HepG2 (cell line): ENCODE measurements at regions not wholly inside any gene's neighbourhood (a gene's known extent, or its start where the extent isn't known, plus 50 kb on each side); places are given as distances from the start of the nearest gene placed in this dataset.

ENCODE experiments used
- ATAC-seq: fragments of 200-7000 bp; cut with Tn5 transposase; 3 replicates; pipeline ENCODE4 v1.9.1; 2020; ENCODE audit warnings: mild to moderate bottlenecking, moderate library complexity
- BruUV-seq: library from RNA; stranded (reverse); fragments of 400-500 nt; replicated peaks from 2 replicates; lab custom pipeline; 2021; lab: Mats Ljungman, UMichigan
- CTCF ChIA-PET: fragments of 300-600 bp; formaldehyde crosslinking; extraction: SDS; loops from one replicate; lab custom pipeline; 2021; ENCODE audit warnings: low total read pairs, inconsistent platforms, low intra/inter-chr PET ratio; lab: Yijun Ruan, JAX
- POLR2A ChIA-PET: fragments of 350-600 bp; sonication (Branson Sonifier 250); formaldehyde crosslinking; loops from one replicate; lab custom pipeline; 2020; ENCODE audit warnings: antibody characterized with exemption, inconsistent platforms; lab: Yijun Ruan, JAX
- DNase-seq: peaks from one replicate; pipeline ENCODE4 v3.0.0-alpha.2; 2015; ENCODE audit warnings: low spot score
- FAIRE-seq: peaks from 3 replicates; lab custom pipeline; 2011; peaks lifted over from hg19 to GRCh38; lab: Jason Lieb, UNC
- H2AFZ ChIP-seq: one replicate; pipeline ENCODE4 v1.6.1; 2011; ENCODE audit warnings: low read length, inconsistent platforms
- H3K27ac ChIP-seq: fragments of 300-600 bp; 3 replicates; pipeline ENCODE4 v1.8.0; 2011; ENCODE audit warnings: mixed run types, mild to moderate bottlenecking, mixed read lengths, low read length, inconsistent platforms; ENCODE audit not compliant: insufficient read depth; ENCODE audit errors: extremely low read length
- H3K27me3 ChIP-seq, 2 experiments: fragments of 200-600 bp in 1 of 2; 2 replicates in 1 of 2; 3 replicates in 1 of 2; pipeline versions ENCODE4 v1.6.0 to v1.8.0; 2011; ENCODE audit warnings: low read length in 2 of 2, mild to moderate bottlenecking in 2 of 2, moderate library complexity in 2 of 2, inconsistent platforms in 1 of 2; ENCODE audit not compliant: insufficient read depth in 2 of 2, control insufficient read depth in 1 of 2
- H3K36me3 ChIP-seq, 2 experiments: fragments of 200-600 bp in 1 of 2; replicated peaks in 1 of 2; 2 replicates in 1 of 2; 3 replicates in 1 of 2; pipeline versions ENCODE4 v1.5.1 to v1.8.0; 2011; ENCODE audit warnings: low read length in 2 of 2, inconsistent platforms in 1 of 2; ENCODE audit not compliant: insufficient read depth in 2 of 2, control insufficient read depth in 1 of 2
- H3K4me1 ChIP-seq: 2 replicates; pipeline ENCODE4 v1.5.1; 2012; ENCODE audit warnings: low read length, inconsistent platforms; ENCODE audit not compliant: insufficient read depth
- H3K4me2 ChIP-seq: 2 replicates; pipeline ENCODE4 v1.6.0; 2011; ENCODE audit warnings: low read depth, low read length, inconsistent platforms
- H3K4me3 ChIP-seq, 3 experiments: fragments of 200-600 bp in 1 of 3; sonication (generic), shearing (Covaris generic) in 1 of 3; replicated peaks in 1 of 3; 2 replicates each; pipeline ENCODE4 v1.5.1; 2011 to 2016; ENCODE audit warnings: low read length in 3 of 3, inconsistent platforms in 2 of 3, low read depth in 2 of 3, mild to moderate bottlenecking in 2 of 3, control low read depth in 1 of 3, mixed read lengths in 1 of 3; ENCODE audit not compliant: insufficient read depth in 1 of 3
- H3K79me2 ChIP-seq: one replicate; pipeline ENCODE4 v1.6.1; 2011; ENCODE audit warnings: low read length, inconsistent platforms; ENCODE audit not compliant: insufficient read depth
- H3K9ac ChIP-seq: 2 replicates; pipeline ENCODE4 v1.6.0; 2011; ENCODE audit warnings: mild to moderate bottlenecking, low read depth, low read length, inconsistent platforms; ENCODE audit not compliant: insufficient read depth
- H3K9me3 ChIP-seq: 2 replicates; pipeline ENCODE4 v1.5.1; 2012; ENCODE audit warnings: mild to moderate bottlenecking, low read length
- H4K20me1 ChIP-seq: 2 replicates; pipeline ENCODE4 v1.6.0; 2011; ENCODE audit warnings: inconsistent platforms, mild to moderate bottlenecking, low read length, moderate library complexity; ENCODE audit not compliant: insufficient read depth
- ARHGAP35 ChIP-seq: sonication (generic); formaldehyde crosslinking; IDR thresholded peaks from 2 replicates; pipeline ENCODE4 v1.9.0; 2022; ENCODE audit warnings: mild to moderate bottlenecking, inconsistent platforms, moderate library complexity, missing genetic modification reagents, borderline replicate concordance
- ATAD3A ChIP-seq: sonication (generic); formaldehyde crosslinking; IDR thresholded peaks from 2 replicates; pipeline ENCODE4 v1.4.0; 2020; ENCODE audit warnings: missing genetic modification reagents
- ATF7 ChIP-seq, 2 experiments: fragments of 450-650 bp in 1 of 2; sonication (generic) in 1 of 2; formaldehyde crosslinking in 1 of 2; IDR thresholded peaks; 2 replicates each; pipeline versions ENCODE4 v1.4.0 to v1.6.1; 2016 to 2020; ENCODE audit warnings: antibody characterized with exemption in 1 of 2, mild to moderate bottlenecking in 1 of 2, missing genetic modification reagents in 1 of 2
- CREB1 ChIP-seq, 2 experiments: fragments of 450-650 bp in 1 of 2; IDR thresholded peaks; 2 replicates each; pipeline ENCODE4 v1.6.1; 2016 to 2017; ENCODE audit warnings: control low read depth in 1 of 2, mild to moderate bottlenecking in 1 of 2, missing compliant biosample characterization in 1 of 2, missing genetic modification characterization in 1 of 2
- EP300 ChIP-seq, 3 experiments: sonication (generic) in 1 of 3; formaldehyde crosslinking in 1 of 3; IDR thresholded peaks; 2 replicates each; pipeline versions ENCODE4 v1.5.1 to v1.6.1; 2011 to 2020; ENCODE audit warnings: low read depth in 2 of 3, low read length in 2 of 3, borderline replicate concordance in 1 of 3, improper control_type of control experiment in 1 of 3, mild to moderate bottlenecking in 1 of 3, missing genetic modification reagents in 1 of 3, moderate library complexity in 1 of 3
- GATAD2A ChIP-seq: IDR thresholded peaks from 2 replicates; pipeline ENCODE4 v1.6.1; 2016
- ISL2 ChIP-seq: sonication (generic); formaldehyde crosslinking; IDR thresholded peaks from 2 replicates; pipeline ENCODE4 v1.5.0; 2020; ENCODE audit warnings: missing genetic modification reagents
- RFX3 ChIP-seq: IDR thresholded peaks from 2 replicates; pipeline ENCODE4 v1.6.1; 2016; ENCODE audit warnings: missing biosample characterization, missing genetic modification reagents
- SAP130 ChIP-seq: IDR thresholded peaks from 2 replicates; pipeline ENCODE4 v1.6.1; 2016; ENCODE audit warnings: low read depth
- ZBTB1 ChIP-seq: sonication (generic); formaldehyde crosslinking; IDR thresholded peaks from 2 replicates; pipeline ENCODE4 v1.4.0; 2020; ENCODE audit warnings: missing genetic modification reagents, borderline replicate concordance
- ZNF44 ChIP-seq: sonication (generic); formaldehyde crosslinking; IDR thresholded peaks from 2 replicates; pipeline ENCODE4 v1.5.1; 2020; ENCODE audit warnings: mild to moderate bottlenecking, missing genetic modification reagents
- ZNF546 ChIP-seq: sonication (generic); formaldehyde crosslinking; conservative IDR thresholded peaks from 2 replicates; pipeline ENCODE4 v1.8.1; 2023; ENCODE audit warnings: mild to moderate bottlenecking, missing genetic modification reagents
- WGBS: methylation state at CpG from one replicate; pipeline ENCODE4 v1.1.6; 2017; ENCODE audit warnings: low lambda C conversion rate; 5-methylcytosine and 5-hydroxymethylcytosine counted together
- in situ Hi-C: cut with HindIII; loops from 2 replicates; pipeline ENCODE4 v1.10.0; 2017; ENCODE audit warnings: low pct_unique_long_range_greater_than_20kb; ENCODE audit not compliant: extremely low pct_ligation_motif_present
- intact Hi-C: fragments of 100-400 bp; cut with micrococcal nuclease; formaldehyde crosslinking; loops from one replicate; pipeline ENCODE4 v1.10.0; 2022; ENCODE audit not compliant: unreplicated experiment
- TF ChIP-seq, protein P1 (sequence below): sonication (generic); formaldehyde crosslinking; IDR thresholded peaks from 2 replicates; pipeline ENCODE4 v1.4.0; 2020; ENCODE audit warnings: mild to moderate bottlenecking, missing genetic modification reagents
- TF ChIP-seq, protein P2 (sequence below): sonication (generic); formaldehyde crosslinking; IDR thresholded peaks from 2 replicates; pipeline ENCODE4 v1.5.0; 2020; ENCODE audit warnings: missing genetic modification reagents
- TF ChIP-seq, protein P3 (sequence below): sonication (generic); formaldehyde crosslinking; IDR thresholded peaks from 2 replicates; pipeline ENCODE4 v1.5.1; 2020; ENCODE audit warnings: mild to moderate bottlenecking, missing genetic modification reagents, borderline replicate concordance

DNA sequence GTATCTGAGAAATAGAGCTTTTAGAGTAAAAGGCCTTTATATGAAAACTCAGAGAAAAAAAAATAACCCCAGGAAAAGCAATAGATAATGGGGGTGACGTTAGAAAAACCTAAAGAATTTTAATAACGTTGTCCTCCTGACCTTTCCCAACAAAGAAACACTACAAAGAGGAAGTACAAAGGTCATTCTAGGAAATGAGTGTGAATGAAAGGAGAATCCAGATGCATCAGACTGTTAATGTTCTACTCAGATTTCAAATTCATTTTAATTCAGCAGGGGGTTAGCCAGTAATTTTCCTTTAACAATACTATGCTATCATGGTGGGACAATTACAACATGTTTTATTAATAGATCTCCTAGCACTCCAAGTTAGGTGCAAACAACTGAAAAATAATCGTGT, 73.8 kb upstream of the CDK1 start:
- peak; percentile 87 for DNase-seq
- in situ Hi-C loops = no loop called here
- TF ChIP-seq ZNF44 (no peak), ATF7 (IDR thresholded peaks at IDR 0.05) (no peak), ATF7 (CRISPR knock-in tag; IDR thresholded peaks at IDR 0.05) (no peak), ATAD3A (CRISPR knock-in tag) (no peak), SAP130 (CRISPR knock-in tag) (0 out of 2 replicates have a peak, but pooled peaks have one; percentile 27), EP300 (IDR thresholded peaks at IDR 0.05; ENCODE audit: low read depth in 2 of 2, low read length in 2 of 2) (peak in 1 of 2 experiments; percentile 70; a peak in 1 of 4 replicates), EP300 (CRISPR knock-in tag; IDR thresholded peaks at IDR 0.05; ENCODE audit: borderline replicate concordance) (no peak), CREB1 (IDR thresholded peaks at IDR 0.05) (no peak), CREB1 (CRISPR knock-in tag; IDR thresholded peaks at IDR 0.05) (peak; percentile 40; the same call in 1 of the 2 replicates), ZBTB1 (CRISPR knock-in tag) (no peak), ZNF546 (CRISPR knock-in tag) (no peak), ARHGAP35 (no peak), ISL2 (CRISPR knock-in tag) (0 out of 2 replicates have a peak, but pooled peaks have one; percentile 19), RFX3 (CRISPR knock-in tag) (no peak), GATAD2A (CRISPR knock-in tag) (peak; percentile 47; the same call in 1 of the 2 replicates)
- TF ChIP-seq, protein P1, sequence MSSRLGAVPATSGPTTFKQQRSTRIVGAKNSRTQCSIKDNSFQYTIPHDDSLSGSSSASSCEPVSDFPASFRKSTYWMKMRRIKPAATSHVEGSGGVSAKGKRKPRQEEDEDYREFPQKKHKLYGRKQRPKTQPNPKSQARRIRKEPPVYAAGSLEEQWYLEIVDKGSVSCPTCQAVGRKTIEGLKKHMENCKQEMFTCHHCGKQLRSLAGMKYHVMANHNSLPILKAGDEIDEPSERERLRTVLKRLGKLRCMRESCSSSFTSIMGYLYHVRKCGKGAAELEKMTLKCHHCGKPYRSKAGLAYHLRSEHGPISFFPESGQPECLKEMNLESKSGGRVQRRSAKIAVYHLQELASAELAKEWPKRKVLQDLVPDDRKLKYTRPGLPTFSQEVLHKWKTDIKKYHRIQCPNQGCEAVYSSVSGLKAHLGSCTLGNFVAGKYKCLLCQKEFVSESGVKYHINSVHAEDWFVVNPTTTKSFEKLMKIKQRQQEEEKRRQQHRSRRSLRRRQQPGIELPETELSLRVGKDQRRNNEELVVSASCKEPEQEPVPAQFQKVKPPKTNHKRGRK (CRISPR knock-in tag) = no peak
- TF ChIP-seq, protein P2, sequence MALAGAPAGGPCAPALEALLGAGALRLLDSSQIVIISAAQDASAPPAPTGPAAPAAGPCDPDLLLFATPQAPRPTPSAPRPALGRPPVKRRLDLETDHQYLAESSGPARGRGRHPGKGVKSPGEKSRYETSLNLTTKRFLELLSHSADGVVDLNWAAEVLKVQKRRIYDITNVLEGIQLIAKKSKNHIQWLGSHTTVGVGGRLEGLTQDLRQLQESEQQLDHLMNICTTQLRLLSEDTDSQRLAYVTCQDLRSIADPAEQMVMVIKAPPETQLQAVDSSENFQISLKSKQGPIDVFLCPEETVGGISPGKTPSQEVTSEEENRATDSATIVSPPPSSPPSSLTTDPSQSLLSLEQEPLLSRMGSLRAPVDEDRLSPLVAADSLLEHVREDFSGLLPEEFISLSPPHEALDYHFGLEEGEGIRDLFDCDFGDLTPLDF (CRISPR knock-in tag) = no peak
- TF ChIP-seq, protein P3, sequence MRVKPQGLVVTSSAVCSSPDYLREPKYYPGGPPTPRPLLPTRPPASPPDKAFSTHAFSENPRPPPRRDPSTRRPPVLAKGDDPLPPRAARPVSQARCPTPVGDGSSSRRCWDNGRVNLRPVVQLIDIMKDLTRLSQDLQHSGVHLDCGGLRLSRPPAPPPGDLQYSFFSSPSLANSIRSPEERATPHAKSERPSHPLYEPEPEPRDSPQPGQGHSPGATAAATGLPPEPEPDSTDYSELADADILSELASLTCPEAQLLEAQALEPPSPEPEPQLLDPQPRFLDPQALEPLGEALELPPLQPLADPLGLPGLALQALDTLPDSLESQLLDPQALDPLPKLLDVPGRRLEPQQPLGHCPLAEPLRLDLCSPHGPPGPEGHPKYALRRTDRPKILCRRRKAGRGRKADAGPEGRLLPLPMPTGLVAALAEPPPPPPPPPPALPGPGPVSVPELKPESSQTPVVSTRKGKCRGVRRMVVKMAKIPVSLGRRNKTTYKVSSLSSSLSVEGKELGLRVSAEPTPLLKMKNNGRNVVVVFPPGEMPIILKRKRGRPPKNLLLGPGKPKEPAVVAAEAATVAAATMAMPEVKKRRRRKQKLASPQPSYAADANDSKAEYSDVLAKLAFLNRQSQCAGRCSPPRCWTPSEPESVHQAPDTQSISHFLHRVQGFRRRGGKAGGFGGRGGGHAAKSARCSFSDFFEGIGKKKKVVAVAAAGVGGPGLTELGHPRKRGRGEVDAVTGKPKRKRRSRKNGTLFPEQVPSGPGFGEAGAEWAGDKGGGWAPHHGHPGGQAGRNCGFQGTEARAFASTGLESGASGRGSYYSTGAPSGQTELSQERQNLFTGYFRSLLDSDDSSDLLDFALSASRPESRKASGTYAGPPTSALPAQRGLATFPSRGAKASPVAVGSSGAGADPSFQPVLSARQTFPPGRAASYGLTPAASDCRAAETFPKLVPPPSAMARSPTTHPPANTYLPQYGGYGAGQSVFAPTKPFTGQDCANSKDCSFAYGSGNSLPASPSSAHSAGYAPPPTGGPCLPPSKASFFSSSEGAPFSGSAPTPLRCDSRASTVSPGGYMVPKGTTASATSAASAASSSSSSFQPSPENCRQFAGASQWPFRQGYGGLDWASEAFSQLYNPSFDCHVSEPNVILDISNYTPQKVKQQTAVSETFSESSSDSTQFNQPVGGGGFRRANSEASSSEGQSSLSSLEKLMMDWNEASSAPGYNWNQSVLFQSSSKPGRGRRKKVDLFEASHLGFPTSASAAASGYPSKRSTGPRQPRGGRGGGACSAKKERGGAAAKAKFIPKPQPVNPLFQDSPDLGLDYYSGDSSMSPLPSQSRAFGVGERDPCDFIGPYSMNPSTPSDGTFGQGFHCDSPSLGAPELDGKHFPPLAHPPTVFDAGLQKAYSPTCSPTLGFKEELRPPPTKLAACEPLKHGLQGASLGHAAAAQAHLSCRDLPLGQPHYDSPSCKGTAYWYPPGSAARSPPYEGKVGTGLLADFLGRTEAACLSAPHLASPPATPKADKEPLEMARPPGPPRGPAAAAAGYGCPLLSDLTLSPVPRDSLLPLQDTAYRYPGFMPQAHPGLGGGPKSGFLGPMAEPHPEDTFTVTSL (CRISPR knock-in tag) = peak; percentile 51; the same call in 1 of the 2 replicates

More for the DNA sequence above, 73.8 kb upstream of the CDK1 start:
- H3K4me3 ChIP-seq = peak overlapping the region in 1 of 3 experiments; percentile 22; a peak in 2 of 6 replicates
- intact Hi-C loops = no loop called here
- H3K9ac ChIP-seq = no peak overlapping the region
- H3K36me3 ChIP-seq = no peaks in the 10 kb centered on the region
- BruUV-seq = no TSS peak
- ATAC-seq = peak; percentile 76
- no peak for FAIRE-seq
- peak overlapping the region; percentile 56 for H3K4me2 ChIP-seq
- POLR2A ChIA-PET = no interaction called here
- no peaks in the 10 kb centered on the region for H4K20me1 ChIP-seq
- CTCF ChIA-PET = no interaction called here
- no peaks in the 10 kb centered on the region for H3K27me3 ChIP-seq
- peak overlapping the region; percentile 37 for H3K27ac ChIP-seq
- peaks cover 50% of the 10 kb centered on the region for H3K4me1 ChIP-seq
- H2AFZ ChIP-seq = no peak overlapping the region
- H3K9me3 ChIP-seq = 0 out of 2 replicates have a peak, but pooled peaks cover 6% of the 10 kb centered on the region
- WGBS = 0% methylated on average over 3 of the region's 3 CpGs
- H3K79me2 ChIP-seq = no peaks in the 10 kb centered on the region
